BE2C (cell line): ENCODE measurements at regions not wholly inside any gene's neighbourhood (a gene's known extent, or its start where the extent isn't known, plus 50 kb on each side); places are given as distances from the start of the nearest gene placed in this dataset.

Source experiments
- DNase-seq: peaks from one replicate; pipeline ENCODE4 v3.0.0-alpha.2; 2020
- H3K27me3 ChIP-seq: fragments of 250-450 bp; sonication (Bioruptor Pico); 2 replicates; pipeline ENCODE4 v1.5.1; 2020; ENCODE audit warnings: mild to moderate bottlenecking
- H3K36me3 ChIP-seq: fragments of 250-450 bp; sonication (Bioruptor Pico); 2 replicates; pipeline ENCODE4 v1.5.1; 2020; ENCODE audit warnings: mild to moderate bottlenecking
- H3K4me1 ChIP-seq: fragments of 250-450 bp; sonication (Bioruptor Pico); 2 replicates; pipeline ENCODE4 v1.5.1; 2020
- H3K4me3 ChIP-seq: 2 replicates; pipeline ENCODE4 v1.5.1; 2011; ENCODE audit warnings: low read depth, low read length
- H3K9me3 ChIP-seq: fragments of 250-450 bp; sonication (Bioruptor Pico); 2 replicates; pipeline ENCODE4 v1.5.1; 2020
- TF ChIP-seq, protein P1 (sequence below): IDR thresholded peaks from 2 replicates; pipeline ENCODE4 v1.5.1; 2012; ENCODE audit warnings: mild to moderate bottlenecking, low read depth, low read length

DNA sequence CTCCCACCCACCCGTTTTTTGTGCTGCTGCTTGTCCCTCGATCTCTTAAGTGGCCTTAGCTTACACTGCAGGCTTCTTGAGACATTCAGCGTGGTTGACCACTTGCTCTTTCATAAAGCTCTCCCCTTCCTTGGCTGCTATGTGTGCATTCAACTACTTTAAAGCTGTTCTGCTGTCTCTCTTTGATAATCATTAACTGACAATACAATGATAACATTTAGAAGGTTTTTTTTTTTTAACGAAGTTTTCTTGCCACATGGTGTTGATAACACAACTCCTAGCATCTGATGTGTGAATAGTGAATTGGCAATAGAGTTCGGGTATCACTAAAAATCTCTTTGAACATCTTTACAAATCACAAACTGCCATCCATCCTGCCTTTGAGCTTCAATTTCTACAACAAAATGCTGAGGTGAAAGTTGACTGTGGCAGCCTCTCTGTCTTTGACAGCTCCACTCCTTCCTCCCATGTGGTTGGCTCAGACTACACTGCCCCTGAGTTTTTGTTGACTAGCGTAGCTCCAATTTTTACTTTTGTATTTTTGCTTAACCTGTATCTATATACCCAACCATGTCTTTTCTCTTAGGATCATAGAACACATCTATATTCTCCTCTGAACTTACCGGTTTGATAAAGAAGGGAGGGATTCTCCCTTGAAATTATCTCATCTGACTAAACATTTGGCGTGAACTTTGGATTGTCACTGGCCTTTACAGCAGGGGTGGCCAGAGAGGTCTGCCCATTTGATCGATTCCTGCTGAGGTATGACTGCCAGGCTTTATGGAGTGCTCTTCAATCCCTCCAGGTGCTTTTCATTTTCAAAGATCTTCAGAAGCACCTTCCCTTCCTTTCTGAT, 409.4 kb upstream of the CD180 start:
- no peak overlapping the region for H3K4me3 ChIP-seq
- no peaks in the 10 kb centered on the region for H3K4me1 ChIP-seq
- H3K9me3 ChIP-seq = no peaks in the 10 kb centered on the region
- TF ChIP-seq, protein P1, sequence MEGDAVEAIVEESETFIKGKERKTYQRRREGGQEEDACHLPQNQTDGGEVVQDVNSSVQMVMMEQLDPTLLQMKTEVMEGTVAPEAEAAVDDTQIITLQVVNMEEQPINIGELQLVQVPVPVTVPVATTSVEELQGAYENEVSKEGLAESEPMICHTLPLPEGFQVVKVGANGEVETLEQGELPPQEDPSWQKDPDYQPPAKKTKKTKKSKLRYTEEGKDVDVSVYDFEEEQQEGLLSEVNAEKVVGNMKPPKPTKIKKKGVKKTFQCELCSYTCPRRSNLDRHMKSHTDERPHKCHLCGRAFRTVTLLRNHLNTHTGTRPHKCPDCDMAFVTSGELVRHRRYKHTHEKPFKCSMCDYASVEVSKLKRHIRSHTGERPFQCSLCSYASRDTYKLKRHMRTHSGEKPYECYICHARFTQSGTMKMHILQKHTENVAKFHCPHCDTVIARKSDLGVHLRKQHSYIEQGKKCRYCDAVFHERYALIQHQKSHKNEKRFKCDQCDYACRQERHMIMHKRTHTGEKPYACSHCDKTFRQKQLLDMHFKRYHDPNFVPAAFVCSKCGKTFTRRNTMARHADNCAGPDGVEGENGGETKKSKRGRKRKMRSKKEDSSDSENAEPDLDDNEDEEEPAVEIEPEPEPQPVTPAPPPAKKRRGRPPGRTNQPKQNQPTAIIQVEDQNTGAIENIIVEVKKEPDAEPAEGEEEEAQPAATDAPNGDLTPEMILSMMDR = no peak
- no peaks in the 10 kb centered on the region for H3K27me3 ChIP-seq
- H3K36me3 ChIP-seq = no peaks in the 10 kb centered on the region
- no peak for DNase-seq

DNA sequence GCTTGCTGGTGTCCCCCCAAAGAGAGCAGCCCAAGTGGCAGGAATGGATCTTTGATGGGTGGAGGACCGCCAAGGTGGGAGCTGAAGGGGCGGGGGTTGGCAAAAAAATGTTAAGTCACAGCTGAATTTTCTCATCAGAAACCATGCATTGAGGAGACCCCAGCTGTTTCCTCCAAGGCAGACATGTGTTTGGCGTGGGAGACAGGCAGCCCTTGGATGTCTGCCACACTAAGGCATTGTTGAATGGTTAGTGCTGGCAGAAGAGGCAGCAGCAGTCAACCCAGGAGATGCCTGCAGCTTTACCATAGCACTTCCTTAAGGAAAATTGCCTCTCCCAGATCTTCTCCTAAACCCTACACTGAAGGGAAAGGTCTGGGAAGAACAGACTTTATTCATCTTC, 394.9 kb upstream of the CD180 start:
- TF ChIP-seq, protein P1 = no peak
- no peak for DNase-seq
- H3K9me3 ChIP-seq = no peaks in the 10 kb centered on the region
- no peak overlapping the region for H3K4me3 ChIP-seq
- H3K4me1 ChIP-seq = no peaks in the 10 kb centered on the region
- H3K36me3 ChIP-seq = no peaks in the 10 kb centered on the region
- H3K27me3 ChIP-seq = no peaks in the 10 kb centered on the region

DNA sequence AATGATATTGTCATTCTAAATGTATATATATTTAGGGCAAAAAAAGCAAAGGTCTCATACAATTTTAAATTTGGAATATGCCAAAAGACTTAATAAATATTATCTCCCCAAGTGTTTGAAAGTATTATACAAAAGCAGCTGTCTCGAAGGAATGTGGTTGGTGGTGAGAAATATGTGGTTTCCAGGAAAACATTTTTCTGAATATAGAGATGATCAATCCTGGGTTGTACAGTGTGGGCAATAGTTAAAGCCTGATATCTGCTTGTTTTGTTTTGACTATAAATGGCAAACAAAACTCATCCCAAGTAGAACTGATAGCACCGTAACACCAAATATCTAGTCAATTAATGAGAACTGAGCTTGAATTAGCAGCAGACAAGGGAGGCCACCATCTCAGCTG, 391.8 kb upstream of the CD180 start:
- TF ChIP-seq, protein P1 = no peak
- no peak overlapping the region for H3K4me3 ChIP-seq
- no peaks in the 10 kb centered on the region for H3K4me1 ChIP-seq
- DNase-seq = no peak
- no peaks in the 10 kb centered on the region for H3K27me3 ChIP-seq
- H3K9me3 ChIP-seq = no peaks in the 10 kb centered on the region
- H3K36me3 ChIP-seq = no peaks in the 10 kb centered on the region

DNA sequence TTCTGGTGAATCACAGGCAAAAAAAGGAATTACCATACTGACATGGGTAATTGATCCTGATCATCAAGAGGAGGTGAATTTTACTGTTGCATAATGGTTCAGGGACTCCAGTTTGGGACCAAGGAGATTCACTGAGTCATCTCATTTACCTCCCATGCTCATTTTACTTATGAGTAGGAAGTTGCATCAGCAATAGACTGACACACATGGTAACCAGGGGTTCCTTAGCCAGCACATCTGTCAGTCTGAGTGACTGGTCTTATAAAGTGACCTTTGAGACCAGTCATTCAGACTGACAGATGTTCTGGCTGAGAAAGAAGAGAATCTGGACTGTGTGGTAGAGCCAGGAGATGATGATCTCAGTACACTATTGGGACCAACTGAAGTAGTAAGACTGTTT, 384.6 kb upstream of the CD180 start:
- TF ChIP-seq, protein P1 = no peak
- DNase-seq = no peak
- H3K9me3 ChIP-seq = no peaks in the 10 kb centered on the region
- no peaks in the 10 kb centered on the region for H3K27me3 ChIP-seq
- no peak overlapping the region for H3K4me3 ChIP-seq
- no peaks in the 10 kb centered on the region for H3K4me1 ChIP-seq
- H3K36me3 ChIP-seq = no peaks in the 10 kb centered on the region

DNA sequence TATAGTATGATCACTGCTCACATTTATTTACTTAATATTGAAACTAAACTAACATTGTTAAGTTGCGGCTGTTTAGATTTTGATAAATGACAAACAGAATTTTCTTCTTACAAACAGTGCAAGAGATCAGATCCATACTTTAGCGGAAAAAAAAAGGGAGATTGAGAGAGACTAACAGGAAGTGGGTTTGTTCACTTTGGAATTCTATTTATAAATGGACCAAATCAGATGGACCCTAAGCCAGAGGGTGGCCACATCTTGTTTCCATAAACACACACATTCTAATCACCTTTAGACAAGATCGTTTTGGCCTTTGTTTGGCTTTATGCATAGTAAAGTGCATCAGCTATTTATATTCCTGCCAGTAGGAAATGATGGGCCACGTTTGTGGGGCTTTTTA, 381.4 kb upstream of the CD180 start:
- Histone ChIP-seq H3K27me3 (no peaks in the 10 kb centered on the region), H3K36me3 (no peaks in the 10 kb centered on the region), H3K4me3 (no peak overlapping the region), H3K9me3 (no peaks in the 10 kb centered on the region), H3K4me1 (no peaks in the 10 kb centered on the region)
- no peak for DNase-seq
- TF ChIP-seq, protein P1 = no peak

DNA sequence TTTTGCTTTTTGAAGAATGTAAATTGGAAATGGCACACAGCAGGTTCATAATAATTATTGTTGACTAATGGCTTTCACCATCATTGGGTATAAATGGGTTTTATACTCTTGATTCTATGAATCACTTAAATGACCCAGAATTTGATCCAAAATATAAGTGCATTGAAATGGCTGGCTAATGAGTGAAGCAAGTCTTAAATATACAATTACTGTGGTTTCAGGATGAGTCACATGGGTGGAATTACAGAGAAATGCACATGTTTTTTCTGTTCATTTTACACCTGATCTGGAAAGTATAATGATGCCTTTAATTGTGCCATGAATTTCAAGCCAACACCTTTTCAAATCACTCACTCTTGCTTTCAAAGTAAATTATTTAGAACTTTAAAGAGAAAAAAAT, 380.8 kb upstream of the CD180 start:
- TF ChIP-seq, protein P1 = no peak
- H3K4me1 ChIP-seq = no peaks in the 10 kb centered on the region
- no peak for DNase-seq
- H3K27me3 ChIP-seq = no peaks in the 10 kb centered on the region
- no peaks in the 10 kb centered on the region for H3K9me3 ChIP-seq
- no peak overlapping the region for H3K4me3 ChIP-seq
- no peaks in the 10 kb centered on the region for H3K36me3 ChIP-seq
